HepG2 (cell line): ENCODE measurements at regions not wholly inside any gene's neighbourhood (a gene's known extent, or its start where the extent isn't known, plus 50 kb on each side); places are given as distances from the start of the nearest gene placed in this dataset.

ENCODE experiments used
- ATAC-seq: fragments of 200-7000 bp; cut with Tn5 transposase; 3 replicates; pipeline ENCODE4 v1.9.1; 2020; ENCODE audit warnings: mild to moderate bottlenecking, moderate library complexity
- BruUV-seq: library from RNA; stranded (reverse); fragments of 400-500 nt; replicated peaks from 2 replicates; lab custom pipeline; 2021; lab: Mats Ljungman, UMichigan
- CTCF ChIA-PET: fragments of 300-600 bp; formaldehyde crosslinking; extraction: SDS; loops from one replicate; lab custom pipeline; 2021; ENCODE audit warnings: low total read pairs, inconsistent platforms, low intra/inter-chr PET ratio; lab: Yijun Ruan, JAX
- POLR2A ChIA-PET: fragments of 350-600 bp; sonication (Branson Sonifier 250); formaldehyde crosslinking; loops from one replicate; lab custom pipeline; 2020; ENCODE audit warnings: antibody characterized with exemption, inconsistent platforms; lab: Yijun Ruan, JAX
- DNase-seq: peaks from one replicate; pipeline ENCODE4 v3.0.0-alpha.2; 2015; ENCODE audit warnings: low spot score
- FAIRE-seq: peaks from 3 replicates; lab custom pipeline; 2011; peaks lifted over from hg19 to GRCh38; lab: Jason Lieb, UNC
- H2AFZ ChIP-seq: one replicate; pipeline ENCODE4 v1.6.1; 2011; ENCODE audit warnings: low read length, inconsistent platforms
- H3K27ac ChIP-seq: fragments of 300-600 bp; 3 replicates; pipeline ENCODE4 v1.8.0; 2011; ENCODE audit warnings: mixed run types, mild to moderate bottlenecking, mixed read lengths, low read length, inconsistent platforms; ENCODE audit not compliant: insufficient read depth; ENCODE audit errors: extremely low read length
- H3K27me3 ChIP-seq, 2 experiments: fragments of 200-600 bp in 1 of 2; 2 replicates in 1 of 2; 3 replicates in 1 of 2; pipeline versions ENCODE4 v1.6.0 to v1.8.0; 2011; ENCODE audit warnings: low read length in 2 of 2, mild to moderate bottlenecking in 2 of 2, moderate library complexity in 2 of 2, inconsistent platforms in 1 of 2; ENCODE audit not compliant: insufficient read depth in 2 of 2, control insufficient read depth in 1 of 2
- H3K36me3 ChIP-seq, 2 experiments: fragments of 200-600 bp in 1 of 2; replicated peaks in 1 of 2; 2 replicates in 1 of 2; 3 replicates in 1 of 2; pipeline versions ENCODE4 v1.5.1 to v1.8.0; 2011; ENCODE audit warnings: low read length in 2 of 2, inconsistent platforms in 1 of 2; ENCODE audit not compliant: insufficient read depth in 2 of 2, control insufficient read depth in 1 of 2
- H3K4me1 ChIP-seq: 2 replicates; pipeline ENCODE4 v1.5.1; 2012; ENCODE audit warnings: low read length, inconsistent platforms; ENCODE audit not compliant: insufficient read depth
- H3K4me2 ChIP-seq: 2 replicates; pipeline ENCODE4 v1.6.0; 2011; ENCODE audit warnings: low read depth, low read length, inconsistent platforms
- H3K4me3 ChIP-seq, 3 experiments: fragments of 200-600 bp in 1 of 3; sonication (generic), shearing (Covaris generic) in 1 of 3; replicated peaks in 1 of 3; 2 replicates each; pipeline ENCODE4 v1.5.1; 2011 to 2016; ENCODE audit warnings: low read length in 3 of 3, inconsistent platforms in 2 of 3, low read depth in 2 of 3, mild to moderate bottlenecking in 2 of 3, control low read depth in 1 of 3, mixed read lengths in 1 of 3; ENCODE audit not compliant: insufficient read depth in 1 of 3
- H3K79me2 ChIP-seq: one replicate; pipeline ENCODE4 v1.6.1; 2011; ENCODE audit warnings: low read length, inconsistent platforms; ENCODE audit not compliant: insufficient read depth
- H3K9ac ChIP-seq: 2 replicates; pipeline ENCODE4 v1.6.0; 2011; ENCODE audit warnings: mild to moderate bottlenecking, low read depth, low read length, inconsistent platforms; ENCODE audit not compliant: insufficient read depth
- H3K9me3 ChIP-seq: 2 replicates; pipeline ENCODE4 v1.5.1; 2012; ENCODE audit warnings: mild to moderate bottlenecking, low read length
- H4K20me1 ChIP-seq: 2 replicates; pipeline ENCODE4 v1.6.0; 2011; ENCODE audit warnings: inconsistent platforms, mild to moderate bottlenecking, low read length, moderate library complexity; ENCODE audit not compliant: insufficient read depth
- BRD4 ChIP-seq: sonication (generic); formaldehyde crosslinking; IDR thresholded peaks from 2 replicates; pipeline ENCODE4 v1.4.0; 2020; ENCODE audit warnings: missing genetic modification reagents
- CHD4 ChIP-seq: fragments of 200-600 bp; sonication (generic); IDR thresholded peaks from 2 replicates; pipeline ENCODE4 v1.7.0; 2017; ENCODE audit warnings: mild to moderate bottlenecking, low read length, borderline replicate concordance
- FIP1L1 ChIP-seq: fragments of 200-400 bp; formaldehyde crosslinking; IDR thresholded peaks from 2 replicates; pipeline ENCODE4 v1.6.1; 2018; ENCODE audit warnings: low read depth, mild to moderate bottlenecking, low read length, moderate library complexity, borderline replicate concordance; ENCODE audit not compliant: insufficient read depth
- FOXJ3 ChIP-seq: sonication (generic); formaldehyde crosslinking; IDR thresholded peaks from 2 replicates; pipeline ENCODE4 v1.4.0; 2020; ENCODE audit warnings: missing genetic modification reagents, mild to moderate bottlenecking, borderline replicate concordance
- KLF12 ChIP-seq: sonication (generic); formaldehyde crosslinking; IDR thresholded peaks from 2 replicates; pipeline ENCODE4 v1.4.0; 2020; ENCODE audit warnings: missing genetic modification reagents, borderline replicate concordance
- MAF1 ChIP-seq: sonication (generic); formaldehyde crosslinking; IDR thresholded peaks from 2 replicates; pipeline ENCODE4 v1.5.0; 2020; ENCODE audit warnings: missing genetic modification reagents, borderline replicate concordance
- NAIF1 ChIP-seq: sonication (generic); formaldehyde crosslinking; IDR thresholded peaks from 2 replicates; pipeline ENCODE4 v1.5.0; 2020; ENCODE audit warnings: mild to moderate bottlenecking, missing genetic modification reagents, borderline replicate concordance
- NR1H2 ChIP-seq: sonication (generic); formaldehyde crosslinking; IDR thresholded peaks from 2 replicates; pipeline ENCODE4 v1.8.1; 2022; ENCODE audit warnings: low read depth, missing genetic modification reagents, borderline replicate concordance
- SIX1 ChIP-seq: sonication (generic); formaldehyde crosslinking; IDR thresholded peaks from 2 replicates; pipeline ENCODE4 v1.4.0; 2020; ENCODE audit warnings: missing genetic modification reagents, borderline replicate concordance
- SMYD3 ChIP-seq: sonication (generic); formaldehyde crosslinking; IDR thresholded peaks from 2 replicates; pipeline ENCODE4 v1.8.1; 2023; ENCODE audit warnings: mild to moderate bottlenecking, missing genetic modification reagents
- TBX2 ChIP-seq: sonication (generic); formaldehyde crosslinking; IDR thresholded peaks from 2 replicates; pipeline ENCODE4 v1.5.0; 2020; ENCODE audit warnings: missing genetic modification reagents, mild to moderate bottlenecking, borderline replicate concordance
- TOE1 ChIP-seq: sonication (generic); formaldehyde crosslinking; IDR thresholded peaks from 2 replicates; pipeline ENCODE4 v1.4.0; 2020; ENCODE audit warnings: mild to moderate bottlenecking, missing genetic modification reagents
- XBP1 ChIP-seq: sonication (generic); formaldehyde crosslinking; IDR thresholded peaks from 2 replicates; pipeline ENCODE4 v1.5.0; 2020; ENCODE audit warnings: missing genetic modification reagents
- ZNF263 ChIP-seq: sonication (generic); formaldehyde crosslinking; IDR thresholded peaks from 2 replicates; pipeline ENCODE4 v1.4.0; 2020; ENCODE audit warnings: missing genetic modification reagents
- ZNF275 ChIP-seq: sonication (generic); formaldehyde crosslinking; IDR thresholded peaks from 2 replicates; pipeline ENCODE4 v1.8.0; 2022; ENCODE audit warnings: missing genetic modification reagents, mild to moderate bottlenecking, inconsistent platforms, borderline replicate concordance
- ZNF317 ChIP-seq: sonication (generic); formaldehyde crosslinking; IDR thresholded peaks from 2 replicates; pipeline ENCODE4 v1.5.0; 2020; ENCODE audit warnings: mild to moderate bottlenecking, missing genetic modification reagents
- ZNF841 ChIP-seq: sonication (generic); formaldehyde crosslinking; IDR thresholded peaks from 2 replicates; pipeline ENCODE4 v1.8.1; 2023; ENCODE audit warnings: missing genetic modification reagents, borderline replicate concordance
- WGBS: methylation state at CpG from one replicate; pipeline ENCODE4 v1.1.6; 2017; ENCODE audit warnings: low lambda C conversion rate; 5-methylcytosine and 5-hydroxymethylcytosine counted together
- in situ Hi-C: cut with HindIII; loops from 2 replicates; pipeline ENCODE4 v1.10.0; 2017; ENCODE audit warnings: low pct_unique_long_range_greater_than_20kb; ENCODE audit not compliant: extremely low pct_ligation_motif_present
- intact Hi-C: fragments of 100-400 bp; cut with micrococcal nuclease; formaldehyde crosslinking; loops from one replicate; pipeline ENCODE4 v1.10.0; 2022; ENCODE audit not compliant: unreplicated experiment
- TF ChIP-seq, protein P1 (sequence below): sonication (generic); formaldehyde crosslinking; IDR thresholded peaks from 2 replicates; pipeline ENCODE4 v1.9.0; 2021; ENCODE audit warnings: missing genetic modification reagents, borderline replicate concordance
- TF ChIP-seq, protein P2 (sequence below): sonication (generic); formaldehyde crosslinking; conservative IDR thresholded peaks from 2 replicates; pipeline ENCODE4 v1.4.0; 2020; ENCODE audit warnings: missing genetic modification reagents

- POLR2A ChIA-PET, result no interaction called here
Observed at GRCh38 chr10:109183366-109183765, 739.9 kb downstream of the XPNPEP1 start.

DNA sequence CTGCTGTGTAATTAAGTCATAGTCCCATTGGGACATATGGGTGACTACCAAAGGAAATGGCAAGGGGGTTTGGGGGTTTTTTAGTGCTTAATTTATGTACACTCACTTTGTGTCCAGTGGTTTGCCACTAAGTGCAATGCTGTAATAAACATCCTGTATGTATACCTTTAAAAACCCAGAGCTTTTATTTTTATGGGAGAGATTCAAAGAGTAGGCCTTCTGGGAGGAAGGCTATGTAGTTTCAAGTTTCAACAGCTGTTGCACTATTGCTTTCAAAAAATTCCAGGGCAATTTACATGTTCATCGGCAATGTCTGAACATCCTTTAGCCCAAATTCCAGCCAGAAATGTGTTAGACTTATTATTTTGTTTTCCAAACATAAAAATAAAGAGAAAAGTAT, 744.7 kb downstream of the XPNPEP1 start:
- H3K4me1 ChIP-seq, result no peaks in the 10 kb centered on the region
- in situ Hi-C loops (no loop called here), intact Hi-C loops (no loop called here)
- no peaks in the 10 kb centered on the region; a peak in 1 of 5 replicates for H3K27me3 ChIP-seq
- WGBS, result 0% methylated on average over 1 of the region's 1 CpG
- no peak for FAIRE-seq
- H3K4me2 ChIP-seq, result no peak overlapping the region
- TF ChIP-seq FOXJ3 (CRISPR knock-in tag) (no peak), ZNF263 (CRISPR knock-in tag) (no peak), ZNF317 (CRISPR knock-in tag) (no peak), TOE1 (no peak), ZNF275 (no peak), ZNF841 (CRISPR knock-in tag) (no peak), SMYD3 (CRISPR knock-in tag) (no peak), BRD4 (CRISPR knock-in tag) (no peak)
- TF ChIP-seq, protein P1, sequence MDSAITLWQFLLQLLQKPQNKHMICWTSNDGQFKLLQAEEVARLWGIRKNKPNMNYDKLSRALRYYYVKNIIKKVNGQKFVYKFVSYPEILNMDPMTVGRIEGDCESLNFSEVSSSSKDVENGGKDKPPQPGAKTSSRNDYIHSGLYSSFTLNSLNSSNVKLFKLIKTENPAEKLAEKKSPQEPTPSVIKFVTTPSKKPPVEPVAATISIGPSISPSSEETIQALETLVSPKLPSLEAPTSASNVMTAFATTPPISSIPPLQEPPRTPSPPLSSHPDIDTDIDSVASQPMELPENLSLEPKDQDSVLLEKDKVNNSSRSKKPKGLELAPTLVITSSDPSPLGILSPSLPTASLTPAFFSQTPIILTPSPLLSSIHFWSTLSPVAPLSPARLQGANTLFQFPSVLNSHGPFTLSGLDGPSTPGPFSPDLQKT (CRISPR knock-in tag), result no peak
- TF ChIP-seq, protein P2, sequence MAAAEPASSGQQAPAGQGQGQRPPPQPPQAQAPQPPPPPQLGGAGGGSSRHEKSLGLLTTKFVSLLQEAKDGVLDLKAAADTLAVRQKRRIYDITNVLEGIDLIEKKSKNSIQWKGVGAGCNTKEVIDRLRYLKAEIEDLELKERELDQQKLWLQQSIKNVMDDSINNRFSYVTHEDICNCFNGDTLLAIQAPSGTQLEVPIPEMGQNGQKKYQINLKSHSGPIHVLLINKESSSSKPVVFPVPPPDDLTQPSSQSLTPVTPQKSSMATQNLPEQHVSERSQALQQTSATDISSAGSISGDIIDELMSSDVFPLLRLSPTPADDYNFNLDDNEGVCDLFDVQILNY (CRISPR knock-in tag), result no peak
- ChIA-PET CTCF (no interaction called here), POLR2A (no interaction called here)
- H3K36me3 ChIP-seq, result no peaks in the 10 kb centered on the region
- H3K27ac ChIP-seq, result no peak overlapping the region
- no peak for DNase-seq
- BruUV-seq, result no TSS peak
- H3K4me3 ChIP-seq, result no peak overlapping the region
- no peaks in the 10 kb centered on the region for H4K20me1 ChIP-seq
- ATAC-seq, result no peak
- H3K9ac ChIP-seq, result no peak overlapping the region
- H3K79me2 ChIP-seq, result no peaks in the 10 kb centered on the region
- H3K9me3 ChIP-seq, result peaks cover 55% of the 10 kb centered on the region
- no peak overlapping the region for H2AFZ ChIP-seq

More at GRCh38 chr10:109183366-109183765, 739.9 kb downstream of the XPNPEP1 start:
- TF ChIP-seq TBX2 (no peak), NAIF1 (CRISPR knock-in tag) (no peak), FIP1L1 (no peak), XBP1 (CRISPR knock-in tag) (no peak), KLF12 (CRISPR knock-in tag) (no peak), MAF1 (CRISPR knock-in tag) (no peak), SIX1 (CRISPR knock-in tag) (no peak), CHD4 (no peak), NR1H2 (CRISPR knock-in tag) (no peak)
- H3K27ac ChIP-seq, result no peak overlapping the region
- intact Hi-C loops, result no loop called here
- no TSS peak for BruUV-seq
- H3K4me3 ChIP-seq, result no peak overlapping the region
- H2AFZ ChIP-seq, result no peak overlapping the region
- H3K4me2 ChIP-seq, result no peak overlapping the region
- peaks cover 66% of the 10 kb centered on the region for H3K9me3 ChIP-seq
- DNase-seq (no peak), ATAC-seq (no peak), FAIRE-seq (no peak)
- no peaks in the 10 kb centered on the region for H3K36me3 ChIP-seq
- no peak overlapping the region for H3K9ac ChIP-seq
- H4K20me1 ChIP-seq, result no peaks in the 10 kb centered on the region
- no peaks in the 10 kb centered on the region for H3K27me3 ChIP-seq
- H3K79me2 ChIP-seq, result no peaks in the 10 kb centered on the region
- in situ Hi-C loops, result no loop called here
- CTCF ChIA-PET, result no interaction called here
- no peaks in the 10 kb centered on the region for H3K4me1 ChIP-seq
